Smooth muscle cell (in vitro differentiated cells): ENCODE measurements at regions not wholly inside any gene's neighbourhood (a gene's known extent, or its start where the extent isn't known, plus 50 kb on each side); places are given as distances from the start of the nearest gene placed in this dataset.

Source experiments
- DNase-seq: peaks from one replicate; lab custom pipeline; 2025; ENCODE audit not compliant: unreplicated experiment; lab: John Stamatoyannopoulos, UW
- H2AFZ ChIP-seq: fragments of 200-600 bp; sonication (generic); 2 replicates; pipeline ENCODE4 v1.6.0; 2016; ENCODE audit warnings: antibody characterized with exemption, low read depth, mild to moderate bottlenecking
- H3F3A ChIP-seq: fragments of 200-600 bp; sonication (generic); 2 replicates; pipeline ENCODE4 v1.6.0; 2017; ENCODE audit warnings: antibody characterized with exemption, low read depth
- H3K27ac ChIP-seq: fragments of 200-600 bp; sonication (generic); 2 replicates; pipeline ENCODE4 v1.5.1; 2016; ENCODE audit warnings: low read depth, mild to moderate bottlenecking
- H3K27me3 ChIP-seq: fragments of 200-600 bp; sonication (generic); 2 replicates; pipeline ENCODE4 v1.6.1; 2016; ENCODE audit warnings: low read depth, mild to moderate bottlenecking
- H3K36me3 ChIP-seq: fragments of 200-600 bp; sonication (generic); 2 replicates; pipeline ENCODE4 v1.5.1; 2016; ENCODE audit warnings: low read depth
- H3K4me1 ChIP-seq: fragments of 200-600 bp; sonication (generic); 2 replicates; pipeline ENCODE4 v1.5.1; 2016; ENCODE audit warnings: low read depth
- H3K4me2 ChIP-seq: fragments of 200-600 bp; sonication (generic); 2 replicates; pipeline ENCODE4 v1.6.0; 2016; ENCODE audit warnings: mild to moderate bottlenecking
- H3K4me3 ChIP-seq: fragments of 200-600 bp; sonication (generic); 2 replicates; pipeline ENCODE4 v1.5.1; 2016; ENCODE audit warnings: mild to moderate bottlenecking
- H3K79me2 ChIP-seq: fragments of 200-600 bp; sonication (generic); 2 replicates; pipeline ENCODE4 v1.6.0; 2016; ENCODE audit warnings: low read depth, mild to moderate bottlenecking
- H3K9ac ChIP-seq: fragments of 200-600 bp; sonication (generic); 2 replicates; pipeline ENCODE4 v1.6.0; 2016; ENCODE audit warnings: low read depth
- H3K9me3 ChIP-seq: fragments of 200-600 bp; sonication (generic); replicated peaks from 2 replicates; pipeline ENCODE4 v1.5.1; 2016; ENCODE audit warnings: low read depth
- H4K20me1 ChIP-seq: fragments of 200-600 bp; sonication (generic); 2 replicates; pipeline ENCODE4 v1.6.0; 2016; ENCODE audit warnings: low read depth
- CTCF ChIP-seq: fragments of 200-600 bp; sonication (generic); IDR thresholded peaks from 2 replicates; pipeline ENCODE4 v1.5.1; 2017; ENCODE audit warnings: borderline replicate concordance, mild to moderate bottlenecking, antibody characterized with exemption; ENCODE audit not compliant: insufficient read depth, poor library complexity, severe bottlenecking
- WGBS: methylation state at CpG from one replicate; pipeline ENCODE4 v1.1.7; 2016; ENCODE audit warnings: low lambda C conversion rate; 5-methylcytosine and 5-hydroxymethylcytosine counted together

GRCh38 chr5:54741711-54742110 lies 224.2 kb downstream of the SNX18 start:
- no peak for TF ChIP-seq CTCF
- Histone ChIP-seq H3K4me3 (no peak overlapping the region), H3F3A (peaks cover 21% of the 10 kb centered on the region), H3K79me2 (no peaks in the 10 kb centered on the region), H3K27ac (peak overlapping the region; percentile 95), H2AFZ (no peak overlapping the region), H3K36me3 (no peaks in the 10 kb centered on the region), H3K4me2 (peak overlapping the region; percentile 57), H4K20me1 (no peaks in the 10 kb centered on the region), H3K9ac (no peak overlapping the region), H3K4me1 (peaks cover 25% of the 10 kb centered on the region), H3K27me3 (no peaks in the 10 kb centered on the region), H3K9me3 (no peaks in the 10 kb centered on the region)
- DNase-seq: no peak
- 96% methylated on average over 6 of the region's 6 CpGs for WGBS

GRCh38 chr5:54740141-54740540 lies 222.6 kb downstream of the SNX18 start:
- WGBS: 99% methylated on average over 5 of the region's 5 CpGs
- TF ChIP-seq CTCF: no peak

GRCh38 chr5:54739371-54739770 lies 221.8 kb downstream of the SNX18 start:
- H3K27ac ChIP-seq: no peak overlapping the region
- no peak overlapping the region for H3K4me3 ChIP-seq
- H3F3A ChIP-seq: peaks cover 15% of the 10 kb centered on the region

More at GRCh38 chr5:54740141-54740540, 222.6 kb downstream of the SNX18 start:
- H4K20me1 ChIP-seq: no peaks in the 10 kb centered on the region
- H3K27ac ChIP-seq: no peak overlapping the region
- H3K9me3 ChIP-seq: no peaks in the 10 kb centered on the region
- DNase-seq: no peak
- no peak overlapping the region for H3K9ac ChIP-seq
- peaks cover 25% of the 10 kb centered on the region for H3K4me1 ChIP-seq
- H3K27me3 ChIP-seq: no peaks in the 10 kb centered on the region
- no peak overlapping the region for H3K4me2 ChIP-seq
- H3K4me3 ChIP-seq: no peak overlapping the region
- peaks cover 18% of the 10 kb centered on the region for H3F3A ChIP-seq
- H2AFZ ChIP-seq: no peak overlapping the region
- H3K79me2 ChIP-seq: no peaks in the 10 kb centered on the region
- H3K36me3 ChIP-seq: no peaks in the 10 kb centered on the region

More at GRCh38 chr5:54739371-54739770, 221.8 kb downstream of the SNX18 start:
- H3K4me2 ChIP-seq: no peak overlapping the region
- H4K20me1 ChIP-seq: no peaks in the 10 kb centered on the region
- H3K79me2 ChIP-seq: no peaks in the 10 kb centered on the region
- DNase-seq: no peak
- TF ChIP-seq CTCF: no peak
- WGBS: 94% methylated on average over 2 of the region's 2 CpGs
- no peak overlapping the region for H3K9ac ChIP-seq
- H2AFZ ChIP-seq: no peak overlapping the region
- no peaks in the 10 kb centered on the region for H3K27me3 ChIP-seq
- no peaks in the 10 kb centered on the region for H3K9me3 ChIP-seq
- H3K4me1 ChIP-seq: peaks cover 23% of the 10 kb centered on the region
- H3K36me3 ChIP-seq: no peaks in the 10 kb centered on the region
